LoVo (cell line): ENCODE measurements at regions not wholly inside any gene's neighbourhood (a gene's known extent, or its start where the extent isn't known, plus 50 kb on each side); places are given as distances from the start of the nearest gene placed in this dataset.
"Not testable (repeated sequence)": the region's sequence is repeated elsewhere in the genome, so short reads cannot be mapped to it uniquely, and the experiment has no call there.

ENCODE experiments used
- DNase-seq: peaks from one replicate; pipeline ENCODE4 v3.0.0-alpha.2; 2016; ENCODE audit warnings: low spot score

DNA sequence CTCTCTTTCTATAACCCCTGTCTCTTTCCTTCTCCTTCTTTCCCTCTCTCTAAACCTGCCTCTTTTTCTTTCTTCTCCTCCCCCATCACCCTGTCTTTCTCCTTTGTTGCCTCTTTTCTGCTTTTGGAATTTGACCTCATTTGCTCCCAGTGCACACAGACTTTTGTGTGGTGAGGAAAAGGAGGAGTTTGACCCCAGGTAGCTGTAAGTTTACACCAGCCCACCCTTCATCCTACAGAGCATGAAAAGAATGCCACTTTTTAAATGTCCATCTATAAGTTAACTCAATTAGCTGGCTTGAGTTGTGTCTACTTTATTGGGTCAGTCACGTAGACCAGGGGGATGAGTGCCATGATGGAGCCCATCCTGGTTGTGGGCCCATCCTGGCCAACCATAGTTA, 146.8 kb upstream of the SLC38A2 start:
- DNase-seq: no peak

DNA sequence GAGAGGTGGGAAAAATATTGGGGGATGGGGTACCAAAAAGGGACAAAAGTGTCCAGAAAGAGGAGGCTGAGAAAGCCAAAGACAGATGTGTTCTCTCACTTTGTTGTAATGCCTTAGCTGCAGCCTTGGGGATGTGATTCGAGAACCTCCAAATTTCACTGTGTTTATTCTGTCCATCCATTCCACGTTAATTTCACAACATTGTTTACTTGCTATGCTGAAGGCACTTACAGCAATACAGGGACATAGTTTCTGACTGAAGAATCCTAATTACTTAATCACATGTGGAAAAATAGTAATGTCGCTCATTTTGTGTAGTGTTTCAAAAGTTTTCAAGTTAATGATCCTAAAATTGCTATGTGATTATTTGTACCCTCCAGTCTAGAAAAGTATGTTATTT, 146.2 kb upstream of the SLC38A2 start:
- no peak for DNase-seq

DNA sequence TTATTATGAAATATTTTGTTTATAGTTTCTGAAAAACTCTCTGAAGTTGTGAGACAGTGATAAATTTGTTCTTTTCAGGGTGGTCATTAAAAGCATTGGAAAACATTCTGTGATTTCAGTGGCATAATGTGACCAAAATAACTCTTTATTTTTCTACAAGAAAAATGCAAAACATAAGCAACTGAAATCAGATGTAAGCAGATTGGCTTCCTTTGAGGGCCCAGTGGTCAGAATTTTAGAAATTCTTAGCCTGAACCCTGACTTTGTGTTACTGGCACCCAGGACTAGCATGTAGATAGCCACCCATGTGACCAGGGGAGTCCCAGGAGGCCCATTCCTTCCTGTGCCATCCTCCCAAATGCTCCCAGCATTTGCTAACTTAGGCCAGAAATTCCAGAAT, 145.6 kb upstream of the SLC38A2 start:
- DNase-seq: no peak

DNA sequence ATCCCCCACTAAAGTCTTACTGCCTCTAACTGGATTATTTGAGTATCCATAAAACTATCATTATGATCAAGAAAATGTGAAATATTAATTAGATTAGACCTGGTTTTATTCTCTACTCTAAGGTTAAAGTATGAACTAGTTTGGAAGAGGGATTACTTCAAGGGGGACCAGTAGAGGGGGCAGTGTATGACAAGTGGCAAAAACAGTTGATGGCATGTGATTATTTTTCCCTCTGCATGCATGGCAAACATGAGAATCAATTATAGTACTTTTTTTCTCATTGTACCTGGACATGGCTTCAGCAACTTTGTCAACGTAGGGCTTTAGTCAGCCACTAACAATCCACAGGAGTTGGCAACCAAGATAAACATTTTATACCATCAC, 145.0 kb upstream of the SLC38A2 start:
- DNase-seq: no peak

DNA sequence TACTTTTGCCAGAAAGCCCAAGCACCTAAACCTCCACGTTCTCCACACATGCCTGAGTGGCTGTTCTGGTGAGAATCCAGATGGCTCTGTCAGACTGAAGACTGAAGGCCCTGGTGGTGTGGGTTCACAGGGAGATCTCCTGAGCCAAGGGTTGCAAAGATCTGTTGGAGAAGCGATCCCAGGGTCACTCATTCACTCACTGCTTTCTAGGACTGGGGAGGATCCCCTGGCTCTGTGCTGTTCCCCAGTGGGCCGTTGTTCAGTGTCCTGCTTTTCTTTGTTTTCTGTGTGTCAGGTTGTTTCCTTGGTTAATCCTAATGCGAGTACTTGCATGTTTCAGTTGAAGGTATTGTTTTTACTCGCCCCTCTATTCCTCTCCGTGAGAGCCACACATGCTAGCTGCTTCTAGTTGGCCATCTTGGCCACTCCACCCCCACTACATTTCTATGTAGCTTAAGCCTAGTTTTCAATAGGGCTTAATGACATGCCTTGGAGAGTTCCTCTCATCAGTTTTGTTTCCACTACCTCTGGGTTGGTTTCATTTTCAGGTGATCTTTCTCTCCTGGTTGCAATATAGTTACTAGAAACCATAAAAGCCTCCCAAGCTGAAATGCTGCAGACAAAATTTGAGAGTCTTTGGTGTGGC, 144.5 kb upstream of the SLC38A2 start:
- DNase-seq: no peak

DNA sequence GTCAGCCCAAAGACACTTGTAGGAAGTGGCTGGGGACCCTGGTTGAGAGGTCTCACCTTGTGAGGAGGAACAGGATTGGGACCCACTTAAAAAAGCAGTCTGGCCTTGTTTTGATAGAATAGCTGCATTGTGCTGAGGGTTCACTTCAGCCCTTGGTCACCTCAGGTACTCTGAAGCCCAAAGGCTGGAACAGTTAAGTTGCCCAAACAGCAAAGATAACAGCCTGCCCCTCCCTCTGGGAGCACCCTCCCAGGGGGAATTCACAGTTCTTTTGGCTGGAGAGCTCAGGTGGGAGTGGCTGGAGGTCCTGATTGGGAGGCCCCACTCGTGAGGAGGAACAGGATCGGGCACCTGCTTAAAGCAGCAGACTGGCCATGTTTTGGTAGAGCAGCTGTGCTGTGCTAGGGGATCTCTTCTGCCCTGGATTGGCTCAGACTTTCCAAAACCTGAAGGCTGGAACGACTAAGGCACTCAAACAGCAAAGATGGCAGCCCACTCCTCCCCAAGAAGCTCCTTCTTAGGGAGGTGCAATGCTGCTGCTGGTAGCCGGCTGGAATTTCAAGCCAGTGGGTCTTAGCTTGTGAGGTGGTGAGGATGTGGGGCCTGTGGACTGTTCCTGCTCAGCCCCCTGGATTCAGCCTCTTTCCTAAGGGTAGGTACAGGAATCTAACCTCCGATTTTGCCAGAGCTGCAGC, 143.8 kb upstream of the SLC38A2 start:
- no peak for DNase-seq

DNA sequence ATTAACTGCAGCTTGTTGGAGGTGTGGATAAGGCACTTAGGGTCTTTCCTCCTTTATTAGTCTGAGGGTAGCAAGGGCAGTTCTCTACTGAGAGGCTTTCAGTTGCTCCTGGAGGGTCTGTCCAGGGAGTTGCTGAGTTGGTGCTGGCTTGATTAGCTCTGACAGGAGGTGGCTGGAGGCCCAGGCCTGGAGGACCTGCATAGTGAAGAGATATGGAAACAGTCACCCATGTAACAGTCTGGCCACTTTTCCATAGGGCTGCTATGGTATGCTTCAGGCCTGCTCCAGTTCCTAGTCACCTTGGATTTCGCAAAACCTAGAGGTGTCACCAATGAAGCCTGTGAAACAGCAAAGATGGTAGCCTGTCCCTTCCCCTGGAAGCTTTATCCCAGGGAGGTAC, 143.3 kb upstream of the SLC38A2 start:
- no peak for DNase-seq

DNA sequence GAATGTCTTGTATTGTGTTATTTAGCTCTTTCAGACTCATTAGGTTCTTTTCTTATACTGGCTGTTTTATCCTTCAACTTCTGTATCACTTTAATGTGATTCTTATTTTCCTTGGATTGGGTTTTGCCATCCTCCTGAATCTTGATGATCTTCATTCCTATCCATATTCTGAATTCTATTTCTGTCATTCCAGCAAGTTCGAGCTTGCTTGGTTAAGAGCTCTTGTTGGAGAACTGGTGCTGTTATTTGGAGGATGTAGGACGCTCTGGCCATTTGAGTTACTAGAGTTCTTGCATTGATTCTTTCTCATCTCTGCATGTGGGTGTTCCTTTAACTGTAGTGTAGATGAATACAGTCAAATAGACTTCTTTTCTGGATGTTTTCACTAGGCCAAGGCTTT, 142.3 kb upstream of the SLC38A2 start:
- DNase-seq: no peak

DNA sequence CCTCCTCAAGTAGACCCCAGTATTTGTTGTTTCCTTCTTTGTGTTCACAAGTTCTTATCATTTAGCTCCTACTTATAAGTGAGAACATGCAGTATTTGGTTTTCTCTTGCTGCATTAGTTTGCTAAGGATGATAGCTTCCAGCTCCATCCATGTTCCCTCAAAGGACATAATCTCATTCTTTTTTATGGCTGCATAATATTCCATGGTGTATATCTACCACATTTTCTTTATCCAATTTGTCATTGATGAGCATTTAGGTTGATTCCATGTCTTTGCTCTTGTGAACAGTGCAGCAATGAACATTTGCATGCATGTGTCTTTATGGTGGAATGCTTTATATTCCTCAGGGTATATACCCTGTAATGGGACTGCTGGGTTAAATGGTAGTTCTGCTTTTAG, 137.7 kb upstream of the SLC38A2 start:
- DNase-seq: not testable (repeated sequence)

DNA sequence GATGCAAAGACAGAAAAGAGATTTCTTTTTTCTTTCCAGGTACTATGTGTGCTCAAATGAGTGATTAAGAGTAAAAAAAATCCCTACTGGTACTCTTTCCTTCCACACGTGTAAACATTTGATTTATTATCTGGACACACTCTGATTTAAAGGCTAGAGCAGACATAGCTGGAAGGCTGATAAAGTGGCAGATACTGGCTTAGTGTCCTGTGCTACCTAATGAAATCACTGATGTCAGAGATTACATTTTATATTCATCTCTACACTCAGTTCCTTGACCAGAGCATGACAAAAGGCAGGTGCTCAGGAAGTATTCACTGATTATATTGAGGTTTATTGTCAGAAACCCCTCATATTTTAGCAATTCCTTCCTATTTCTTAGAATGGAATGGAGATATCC, 136.6 kb upstream of the SLC38A2 start:
- no peak for DNase-seq

DNA sequence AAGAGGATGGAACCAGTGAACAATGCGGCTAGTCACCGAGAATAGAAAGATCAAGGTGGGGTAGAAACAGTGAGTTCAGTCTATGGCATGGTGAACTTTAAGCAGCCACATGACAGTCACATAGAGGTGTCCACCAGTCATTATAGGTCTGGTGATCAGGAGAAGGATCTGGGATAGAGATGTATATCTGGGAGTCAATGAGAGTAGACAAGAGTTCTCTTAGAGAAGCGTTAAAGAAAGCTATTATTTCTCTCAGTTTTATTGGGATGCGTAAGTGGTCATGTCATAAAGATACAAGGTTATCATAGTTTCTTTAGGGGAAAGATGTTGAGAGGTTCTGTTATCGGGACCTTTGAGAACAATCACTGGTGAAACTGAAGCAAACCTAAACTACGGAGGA, 136.1 kb upstream of the SLC38A2 start:
- DNase-seq: no peak

DNA sequence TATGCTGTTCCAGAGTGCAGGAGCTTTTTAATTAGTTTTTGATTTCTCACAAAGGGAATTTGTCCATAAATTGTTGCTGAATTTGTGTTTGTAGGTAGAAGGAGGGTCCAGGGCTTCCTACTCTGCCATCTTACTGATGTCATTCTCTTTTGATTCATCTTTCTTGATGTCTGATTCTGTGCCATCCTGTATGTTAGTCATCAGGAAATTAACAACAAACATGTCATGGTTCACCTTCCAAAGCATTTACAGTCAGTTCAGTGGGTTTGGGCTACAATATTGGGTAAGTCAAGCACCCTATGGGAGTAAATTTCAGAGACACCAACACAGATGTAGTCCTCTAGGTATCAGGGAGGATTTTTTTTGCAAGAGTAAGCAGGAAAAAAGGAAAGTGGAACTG, 135.2 kb upstream of the SLC38A2 start:
- no peak for DNase-seq

DNA sequence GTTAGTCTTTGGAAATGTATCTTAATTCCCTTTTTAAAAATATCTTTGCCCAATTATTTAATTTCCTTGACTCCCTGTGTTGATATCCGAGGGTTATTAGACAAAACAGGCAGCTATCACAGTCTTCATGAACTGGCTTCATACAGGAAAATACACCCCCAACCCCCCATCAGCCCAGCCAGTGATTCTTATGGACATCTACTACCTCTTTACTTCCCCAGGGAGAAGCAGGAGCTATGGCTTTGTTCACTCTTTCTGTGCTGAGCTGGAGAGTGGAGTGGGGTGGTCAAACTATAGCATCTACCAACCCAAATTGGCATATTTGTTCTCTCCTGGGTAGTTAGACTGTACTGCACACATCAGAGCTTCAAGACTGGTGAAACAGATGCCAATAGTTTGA, 134.4 kb upstream of the SLC38A2 start:
- DNase-seq: no peak

DNA sequence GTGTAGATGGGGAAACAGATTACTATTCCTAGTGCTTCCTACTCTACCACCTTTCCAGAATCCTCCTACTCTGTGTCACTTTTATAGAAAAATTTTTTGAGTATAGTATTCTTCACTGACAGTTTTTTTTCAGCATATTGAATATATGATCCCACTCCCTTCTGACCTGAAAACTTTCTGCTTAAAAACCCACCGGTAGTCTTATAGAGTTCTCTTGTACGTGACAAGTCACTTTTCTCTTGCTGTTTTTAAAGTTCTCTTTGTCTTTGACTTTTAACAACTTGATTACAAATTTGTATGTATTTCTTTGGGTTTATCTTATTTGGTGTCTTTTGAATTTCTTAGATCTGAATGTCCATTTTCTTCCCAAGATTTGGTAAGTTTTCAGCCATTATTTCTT, 133.6 kb upstream of the SLC38A2 start:
- DNase-seq: no peak

DNA sequence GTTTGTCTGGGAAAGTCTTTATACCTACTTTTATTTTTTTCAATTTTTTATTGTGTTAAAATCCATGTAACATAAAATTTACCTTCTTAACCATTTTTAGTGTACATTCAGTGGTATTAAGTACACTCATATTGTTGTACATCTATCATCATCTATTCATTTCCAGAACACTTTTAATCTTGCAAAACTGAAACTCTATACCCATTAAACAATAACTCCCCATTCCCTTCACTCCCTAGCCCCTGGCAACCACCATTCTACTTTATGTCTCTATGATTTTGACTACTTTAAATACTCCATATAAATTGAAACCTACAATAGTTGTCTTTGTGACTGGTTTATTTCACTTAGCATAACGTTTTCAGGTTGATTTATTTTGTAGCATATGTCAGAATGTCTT, 131.9 kb upstream of the SLC38A2 start:
- DNase-seq: no peak

DNA sequence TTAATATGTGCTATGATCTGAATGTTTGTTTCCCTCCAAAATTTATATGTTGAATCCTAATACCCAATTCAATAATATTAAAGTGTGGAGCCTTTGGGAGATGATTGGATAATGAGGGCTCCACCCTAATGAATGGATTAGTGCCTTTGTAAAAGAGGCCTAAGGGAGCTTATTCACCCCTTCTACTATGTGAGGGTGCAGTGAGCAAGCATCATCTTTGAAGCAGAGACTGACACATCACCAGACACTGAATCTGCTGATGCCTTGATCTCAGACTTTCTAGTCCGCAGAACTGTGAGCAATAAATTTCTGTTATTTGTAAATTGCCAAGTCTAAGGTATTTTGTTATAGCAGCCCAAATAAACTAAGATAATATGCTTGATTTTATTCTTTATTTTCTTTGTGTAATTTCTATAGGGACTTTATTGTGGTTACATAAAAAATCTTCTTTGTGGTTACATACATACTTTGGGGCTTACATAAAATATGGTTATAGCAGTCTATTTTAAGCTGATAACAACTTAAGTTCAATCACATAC, 131.1 kb upstream of the SLC38A2 start:
- DNase-seq: no peak

DNA sequence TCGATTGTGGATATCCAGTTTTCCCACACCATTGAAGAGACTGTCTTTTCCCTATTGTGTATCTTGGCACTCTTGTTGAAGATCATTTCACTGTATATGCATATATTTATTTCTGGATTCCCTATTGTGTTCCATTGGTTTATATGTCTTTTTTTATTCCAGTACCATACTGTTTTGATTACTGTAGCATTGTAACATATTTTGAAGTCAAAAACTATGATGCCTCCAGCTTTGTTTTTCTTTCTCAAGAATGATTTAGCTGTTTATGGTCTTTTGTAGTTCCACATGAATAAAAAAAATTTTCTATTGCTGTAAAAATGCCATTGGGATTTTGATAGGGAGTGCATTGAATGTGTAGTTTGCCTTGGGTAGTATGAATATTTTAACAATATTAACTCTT, 128.1 kb upstream of the SLC38A2 start:
- no peak for DNase-seq

DNA sequence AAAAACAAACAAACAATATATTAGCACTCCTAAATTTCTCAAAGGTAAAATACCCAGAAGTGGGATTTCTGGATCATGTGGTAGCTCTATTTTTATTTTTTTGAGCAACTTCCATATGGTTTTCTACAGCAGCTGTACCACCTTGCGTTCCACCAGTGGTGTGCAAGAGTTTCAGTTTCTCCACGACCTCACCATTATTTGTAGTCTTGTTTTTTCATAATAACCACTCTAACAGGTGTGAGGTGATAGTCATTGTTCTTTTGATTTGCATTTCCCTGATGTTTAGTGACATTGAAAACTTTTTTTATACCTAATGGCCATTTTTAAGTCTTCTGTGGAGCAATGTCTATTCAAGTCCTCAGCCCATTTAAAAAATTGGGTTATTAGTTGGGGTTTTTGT, 127.3 kb upstream of the SLC38A2 start:
- no peak for DNase-seq

DNA sequence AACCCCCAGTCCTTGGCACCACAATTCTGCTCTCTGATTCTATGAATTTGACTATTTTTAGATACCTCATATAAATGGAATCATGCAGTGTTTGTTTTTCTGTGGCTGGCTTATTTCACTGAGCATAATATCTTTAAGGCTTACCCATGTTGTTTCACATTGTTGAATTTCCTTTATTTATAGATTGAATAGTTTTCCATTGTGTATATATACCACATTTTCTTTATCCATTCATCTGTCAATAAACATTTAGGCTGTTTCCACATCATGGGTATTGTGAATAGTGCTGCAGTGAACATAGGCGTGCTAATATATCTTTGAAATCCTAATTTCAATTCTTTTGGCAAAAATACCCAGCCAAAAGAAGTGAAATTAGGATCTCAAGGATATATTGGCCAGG, 126.7 kb upstream of the SLC38A2 start:
- DNase-seq: no peak

DNA sequence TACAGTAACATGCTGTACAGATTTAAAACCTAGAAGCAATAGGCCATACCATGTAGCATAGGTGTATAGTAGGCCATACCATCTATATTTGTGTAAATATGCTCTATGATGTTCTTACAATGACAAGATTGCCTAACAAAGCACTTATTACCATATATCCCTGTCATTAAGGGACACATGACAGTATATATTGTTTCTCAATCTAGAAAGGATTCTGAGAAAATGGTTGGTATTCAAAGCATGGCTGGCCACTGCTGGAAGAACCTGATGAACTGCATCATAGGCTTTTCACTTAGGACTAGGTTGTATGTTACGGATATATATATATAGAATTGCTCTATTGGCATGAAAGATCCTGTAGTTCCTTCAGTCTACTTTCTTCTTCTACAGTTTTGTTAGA, 125.2 kb upstream of the SLC38A2 start:
- no peak for DNase-seq

DNA sequence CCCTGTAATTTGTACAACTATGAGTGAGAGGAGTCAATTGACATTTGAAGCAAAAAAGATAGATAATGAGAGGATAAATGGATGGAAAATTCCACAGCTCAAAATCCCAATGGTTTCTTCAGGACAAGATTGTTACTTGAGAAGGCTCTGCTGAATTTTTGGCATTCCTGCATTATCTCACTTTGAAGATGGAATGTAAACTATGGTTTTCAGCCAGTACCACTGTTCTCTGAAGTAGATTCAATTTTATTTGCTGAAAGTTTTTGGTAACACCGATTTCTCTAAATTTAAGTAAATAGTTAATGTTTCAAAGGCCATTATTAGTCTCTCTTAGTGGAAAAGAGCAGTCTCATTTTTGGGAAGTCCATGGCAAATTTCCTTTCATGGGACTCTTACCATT, 121.9 kb upstream of the SLC38A2 start:
- DNase-seq: peak; percentile 23

DNA sequence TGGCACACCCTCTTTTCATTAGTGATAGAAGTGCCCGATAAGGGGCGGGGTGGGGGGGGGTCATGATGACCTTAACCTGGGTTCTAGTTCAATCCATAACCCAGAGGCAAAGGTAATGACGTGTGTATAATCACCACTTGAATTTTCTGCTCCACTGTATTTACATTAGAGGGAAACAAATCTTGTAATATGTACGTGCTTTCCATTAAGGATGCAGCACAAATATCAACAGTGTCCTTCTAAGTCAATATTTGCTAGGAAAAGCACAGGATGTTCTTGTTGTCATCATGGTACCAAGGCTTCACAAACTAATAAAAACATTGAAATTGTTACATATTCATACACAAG, 121.2 kb upstream of the SLC38A2 start:
- no peak for DNase-seq

DNA sequence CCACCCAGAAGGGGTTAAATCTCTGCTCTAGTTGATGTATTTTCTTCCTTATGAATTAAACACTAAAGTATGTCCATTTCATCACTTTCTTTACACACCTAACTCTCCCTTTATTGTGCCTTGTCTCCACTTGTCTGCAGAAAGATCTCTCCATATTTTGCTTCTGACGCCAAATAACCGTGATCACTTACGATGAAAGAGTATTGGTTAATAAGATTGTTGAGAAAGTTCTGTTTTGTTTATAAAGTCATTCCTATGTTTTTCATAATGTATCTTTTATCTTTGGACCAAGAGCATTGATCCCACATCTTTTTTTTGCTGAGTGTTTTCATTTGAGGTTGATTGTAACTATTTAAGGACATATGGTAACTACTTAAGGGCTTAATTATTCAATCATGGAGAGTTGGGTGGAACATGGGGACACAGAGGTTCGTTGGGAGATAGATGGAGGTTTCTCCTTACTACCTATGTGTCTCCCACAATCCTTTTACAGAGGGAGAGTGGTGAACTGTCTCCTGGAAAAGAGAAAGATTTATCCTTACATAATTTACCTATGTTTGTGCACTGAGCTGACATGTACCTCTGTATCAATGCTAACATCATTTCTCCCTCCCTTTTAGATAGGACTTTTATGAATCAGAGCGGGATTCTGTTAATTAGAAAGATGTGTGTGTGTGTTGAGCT, 120.7 kb upstream of the SLC38A2 start:
- no peak for DNase-seq
